ENCODE measurements at regions not wholly inside any gene's neighbourhood (a gene's known extent, or its start where the extent isn't known, plus 50 kb on each side); places are given as distances from the start of the nearest gene placed in this dataset.
A peak's percentile ranks its signal among the peaks of the same experiment; 100 is the strongest.

DNA sequence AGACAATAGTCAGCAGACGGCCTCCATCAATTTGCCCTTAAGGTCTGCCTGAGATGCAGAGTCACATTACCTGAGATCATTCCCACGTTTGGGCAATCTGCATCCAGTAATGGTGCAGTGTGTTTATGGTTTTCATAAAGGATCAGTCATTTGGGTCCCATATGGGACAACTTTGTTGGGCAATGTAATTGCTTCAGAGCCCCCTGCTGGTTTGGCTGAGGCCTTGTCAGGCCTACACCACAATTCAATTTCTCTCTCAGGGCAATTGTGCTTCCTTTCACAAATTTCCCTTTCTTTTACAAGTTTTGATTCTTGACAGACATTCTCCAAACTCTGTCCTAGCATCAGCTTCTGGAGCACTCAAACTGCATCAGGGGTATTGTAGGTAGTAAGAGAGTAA lies 191.2 kb upstream of the SSTR1 start:
- peak; percentile 41 for DNase-seq (ENCODE audit: low spot score)
- Histone ChIP-seq H2AFZ (ENCODE audit: low read length) (no peak overlapping the region), H3K4me3 (replicated peaks in 1 of 3; ENCODE audit: insufficient read depth in 1 of 3, low read depth in 2 of 3, low read length in 3 of 3) (no peak overlapping the region), H3K27ac (ENCODE audit: extremely low read length, insufficient read depth, low read length) (no peak overlapping the region), H3K27me3 (ENCODE audit: control insufficient read depth in 1 of 2, insufficient read depth in 2 of 2, low read length in 2 of 2) (no peaks in the 10 kb centered on the region), H3K36me3 (replicated peaks in 1 of 2; ENCODE audit: control insufficient read depth in 1 of 2, insufficient read depth in 2 of 2, low read length in 2 of 2) (no peaks in the 10 kb centered on the region), H3K4me1 (ENCODE audit: insufficient read depth, low read length) (no peaks in the 10 kb centered on the region), H4K20me1 (ENCODE audit: insufficient read depth, low read length) (no peaks in the 10 kb centered on the region), H3K4me2 (ENCODE audit: low read depth, low read length) (no peak overlapping the region), H3K79me2 (ENCODE audit: insufficient read depth, low read length) (no peaks in the 10 kb centered on the region), H3K9ac (ENCODE audit: insufficient read depth, low read depth, low read length) (no peak overlapping the region), H3K9me3 (ENCODE audit: low read length) (peaks cover 19% of the 10 kb centered on the region)
- ChIA-PET CTCF (ENCODE audit: low intra/inter-chr PET ratio, low total read pairs) (interaction anchor here (1.1 to 1.4 kb wide), 3 partner anchors 113 to 786 kb away, joined by 3 to 6 read pairs (median 3); no protein-coding TSS in a partner anchor), POLR2A (no interaction called here)
- WGBS (ENCODE audit: low lambda C conversion rate), result 36% methylated on average over 2 of the region's 2 CpGs
- no TSS peak for BruUV-seq (replicated peaks)
- FAIRE-seq, result peak; percentile 78
- in situ Hi-C loops (cut with HindIII; ENCODE audit: extremely low pct_ligation_motif_present, low pct_unique_long_range_greater_than_20kb), result loop anchor here (25.0 kb wide), 1 partner anchor 304 kb away; no protein-coding TSS in a partner anchor
- intact Hi-C loops (cut with micrococcal nuclease; ENCODE audit: unreplicated experiment), result loop anchor here (1.0 to 10.0 kb wide), 4 partner anchors 30 to 772 kb away; no protein-coding TSS in a partner anchor
- ATAC-seq, result peak; percentile 95
- TF ChIP-seq ZNF468 (CRISPR knock-in tag; IDR thresholded peaks at IDR 0.05), result no peak
- 0 out of 2 replicates have a peak, but pooled peaks have one; percentile 54 for TF ChIP-seq EHMT2 (IDR thresholded peaks at IDR 0.05; ENCODE audit: borderline replicate concordance, low read depth, low read length)
- 0 out of 2 replicates have a peak, but pooled peaks have one; percentile 52 for TF ChIP-seq MIXL1 (CRISPR knock-in tag; IDR thresholded peaks at IDR 0.05)
- TF ChIP-seq ZNF354B (CRISPR knock-in tag; IDR thresholded peaks at IDR 0.05), result no peak
- no peak for TF ChIP-seq PAX8 (CRISPR knock-in tag; IDR thresholded peaks at IDR 0.05; ENCODE audit: borderline replicate concordance)
- TF ChIP-seq, protein P1, sequence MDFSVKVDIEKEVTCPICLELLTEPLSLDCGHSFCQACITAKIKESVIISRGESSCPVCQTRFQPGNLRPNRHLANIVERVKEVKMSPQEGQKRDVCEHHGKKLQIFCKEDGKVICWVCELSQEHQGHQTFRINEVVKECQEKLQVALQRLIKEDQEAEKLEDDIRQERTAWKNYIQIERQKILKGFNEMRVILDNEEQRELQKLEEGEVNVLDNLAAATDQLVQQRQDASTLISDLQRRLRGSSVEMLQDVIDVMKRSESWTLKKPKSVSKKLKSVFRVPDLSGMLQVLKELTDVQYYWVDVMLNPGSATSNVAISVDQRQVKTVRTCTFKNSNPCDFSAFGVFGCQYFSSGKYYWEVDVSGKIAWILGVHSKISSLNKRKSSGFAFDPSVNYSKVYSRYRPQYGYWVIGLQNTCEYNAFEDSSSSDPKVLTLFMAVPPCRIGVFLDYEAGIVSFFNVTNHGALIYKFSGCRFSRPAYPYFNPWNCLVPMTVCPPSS (IDR thresholded peaks at IDR 0.05), result no peak
- no peak for TF ChIP-seq MLLT10 (CRISPR knock-in tag; IDR thresholded peaks at IDR 0.05)
- TF ChIP-seq STAG1 (CRISPR knock-in tag; IDR thresholded peaks at IDR 0.05), result peak; percentile 61
- TF ChIP-seq, protein P2, sequence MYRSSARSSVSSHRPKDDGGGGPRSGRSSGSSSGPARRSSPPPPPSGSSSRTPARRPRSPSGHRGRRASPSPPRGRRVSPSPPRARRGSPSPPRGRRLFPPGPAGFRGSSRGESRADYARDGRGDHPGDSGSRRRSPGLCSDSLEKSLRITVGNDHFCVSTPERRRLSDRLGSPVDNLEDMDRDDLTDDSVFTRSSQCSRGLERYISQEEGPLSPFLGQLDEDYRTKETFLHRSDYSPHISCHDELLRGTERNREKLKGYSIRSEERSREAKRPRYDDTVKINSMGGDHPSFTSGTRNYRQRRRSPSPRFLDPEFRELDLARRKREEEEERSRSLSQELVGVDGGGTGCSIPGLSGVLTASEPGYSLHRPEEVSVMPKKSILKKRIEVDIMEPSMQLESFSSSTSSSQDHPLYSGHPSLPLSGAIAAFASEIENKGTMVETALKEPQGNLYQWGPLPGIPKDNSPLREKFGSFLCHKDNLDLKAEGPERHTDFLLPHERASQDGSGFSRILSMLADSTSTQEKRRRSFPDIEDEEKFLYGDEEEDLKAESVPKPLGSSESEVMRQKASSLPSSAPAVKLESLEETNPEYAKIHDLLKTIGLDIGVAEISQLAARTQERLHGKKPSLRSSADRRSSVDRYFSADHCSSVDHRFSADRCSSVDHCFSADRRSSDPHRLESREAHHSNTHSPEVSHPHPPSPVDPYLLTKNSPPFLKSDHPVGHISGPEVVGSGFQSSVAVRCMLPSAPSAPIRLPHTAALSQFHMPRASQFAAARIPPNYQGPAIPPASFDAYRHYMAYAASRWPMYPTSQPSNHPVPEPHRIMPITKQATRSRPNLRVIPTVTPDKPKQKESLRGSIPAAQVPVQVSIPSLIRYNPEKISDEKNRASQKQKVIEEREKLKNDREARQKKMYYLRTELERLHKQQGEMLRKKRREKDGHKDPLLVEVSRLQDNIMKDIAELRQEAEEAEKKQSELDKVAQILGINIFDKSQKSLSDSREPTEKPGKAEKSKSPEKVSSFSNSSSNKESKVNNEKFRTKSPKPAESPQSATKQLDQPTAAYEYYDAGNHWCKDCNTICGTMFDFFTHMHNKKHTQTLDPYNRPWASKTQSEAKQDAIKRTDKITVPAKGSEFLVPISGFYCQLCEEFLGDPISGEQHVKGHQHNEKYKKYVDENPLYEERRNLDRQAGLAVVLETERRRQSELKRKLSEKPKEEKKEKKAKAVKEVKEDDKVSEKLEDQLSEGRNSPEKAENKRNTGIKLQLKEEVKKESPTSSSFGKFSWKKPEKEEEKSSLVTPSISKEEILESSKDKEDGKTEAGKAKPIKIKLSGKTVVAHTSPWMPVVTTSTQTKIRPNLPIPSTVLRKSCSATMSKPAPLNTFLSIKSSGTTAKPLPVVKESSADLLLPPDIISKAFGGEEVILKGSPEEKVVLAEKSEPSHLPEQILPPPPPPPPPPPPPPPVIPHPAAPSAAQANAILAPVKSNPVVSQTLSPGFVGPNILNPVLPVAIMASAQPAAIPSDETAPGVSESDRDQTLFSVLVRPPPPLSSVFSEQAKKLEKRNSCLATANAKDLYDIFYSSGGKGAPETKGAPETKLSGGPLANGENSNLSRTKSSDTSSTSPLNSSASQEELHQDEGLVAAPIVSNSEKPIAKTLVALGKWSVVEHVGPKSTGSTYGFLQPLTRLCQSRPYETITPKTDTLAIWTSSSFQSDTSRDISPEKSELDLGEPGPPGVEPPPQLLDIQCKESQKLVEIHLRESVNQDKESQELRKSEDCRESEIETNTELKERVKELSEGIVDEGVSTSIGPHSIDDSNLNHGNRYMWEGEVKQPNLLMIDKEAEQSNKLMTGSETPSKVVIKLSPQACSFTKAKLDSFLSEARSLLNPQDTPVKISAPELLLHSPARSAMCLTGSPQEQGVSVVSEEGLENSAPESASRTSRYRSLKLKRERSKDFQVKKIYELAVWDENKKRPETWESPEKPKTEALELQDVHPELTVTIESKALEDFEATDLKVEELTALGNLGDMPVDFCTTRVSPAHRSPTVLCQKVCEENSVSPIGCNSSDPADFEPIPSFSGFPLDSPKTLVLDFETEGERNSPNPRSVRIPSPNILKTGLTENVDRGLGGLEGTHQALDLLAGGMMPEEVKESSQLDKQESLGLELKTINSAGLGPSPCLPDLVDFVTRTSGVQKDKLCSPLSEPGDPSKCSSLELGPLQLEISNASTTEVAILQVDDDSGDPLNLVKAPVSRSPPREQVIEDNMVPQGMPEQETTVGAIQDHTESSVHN (CRISPR knock-in tag; IDR thresholded peaks at IDR 0.05), result no peak
- TF ChIP-seq, protein P3, sequence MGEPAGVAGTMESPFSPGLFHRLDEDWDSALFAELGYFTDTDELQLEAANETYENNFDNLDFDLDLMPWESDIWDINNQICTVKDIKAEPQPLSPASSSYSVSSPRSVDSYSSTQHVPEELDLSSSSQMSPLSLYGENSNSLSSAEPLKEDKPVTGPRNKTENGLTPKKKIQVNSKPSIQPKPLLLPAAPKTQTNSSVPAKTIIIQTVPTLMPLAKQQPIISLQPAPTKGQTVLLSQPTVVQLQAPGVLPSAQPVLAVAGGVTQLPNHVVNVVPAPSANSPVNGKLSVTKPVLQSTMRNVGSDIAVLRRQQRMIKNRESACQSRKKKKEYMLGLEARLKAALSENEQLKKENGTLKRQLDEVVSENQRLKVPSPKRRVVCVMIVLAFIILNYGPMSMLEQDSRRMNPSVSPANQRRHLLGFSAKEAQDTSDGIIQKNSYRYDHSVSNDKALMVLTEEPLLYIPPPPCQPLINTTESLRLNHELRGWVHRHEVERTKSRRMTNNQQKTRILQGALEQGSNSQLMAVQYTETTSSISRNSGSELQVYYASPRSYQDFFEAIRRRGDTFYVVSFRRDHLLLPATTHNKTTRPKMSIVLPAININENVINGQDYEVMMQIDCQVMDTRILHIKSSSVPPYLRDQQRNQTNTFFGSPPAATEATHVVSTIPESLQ (CRISPR knock-in tag; conservative IDR thresholded peaks at IDR 0.05), result no peak
- TF ChIP-seq, protein P4, sequence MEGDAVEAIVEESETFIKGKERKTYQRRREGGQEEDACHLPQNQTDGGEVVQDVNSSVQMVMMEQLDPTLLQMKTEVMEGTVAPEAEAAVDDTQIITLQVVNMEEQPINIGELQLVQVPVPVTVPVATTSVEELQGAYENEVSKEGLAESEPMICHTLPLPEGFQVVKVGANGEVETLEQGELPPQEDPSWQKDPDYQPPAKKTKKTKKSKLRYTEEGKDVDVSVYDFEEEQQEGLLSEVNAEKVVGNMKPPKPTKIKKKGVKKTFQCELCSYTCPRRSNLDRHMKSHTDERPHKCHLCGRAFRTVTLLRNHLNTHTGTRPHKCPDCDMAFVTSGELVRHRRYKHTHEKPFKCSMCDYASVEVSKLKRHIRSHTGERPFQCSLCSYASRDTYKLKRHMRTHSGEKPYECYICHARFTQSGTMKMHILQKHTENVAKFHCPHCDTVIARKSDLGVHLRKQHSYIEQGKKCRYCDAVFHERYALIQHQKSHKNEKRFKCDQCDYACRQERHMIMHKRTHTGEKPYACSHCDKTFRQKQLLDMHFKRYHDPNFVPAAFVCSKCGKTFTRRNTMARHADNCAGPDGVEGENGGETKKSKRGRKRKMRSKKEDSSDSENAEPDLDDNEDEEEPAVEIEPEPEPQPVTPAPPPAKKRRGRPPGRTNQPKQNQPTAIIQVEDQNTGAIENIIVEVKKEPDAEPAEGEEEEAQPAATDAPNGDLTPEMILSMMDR (CRISPR knock-in tag; IDR thresholded peaks at IDR 0.05), result peak; percentile 55
- TF ChIP-seq ZNF670 (CRISPR knock-in tag; IDR thresholded peaks at IDR 0.05; ENCODE audit: borderline replicate concordance), result no peak
